SK-N-MC (cell line): ENCODE measurements at regions not wholly inside any gene's neighbourhood (a gene's known extent, or its start where the extent isn't known, plus 50 kb on each side); places are given as distances from the start of the nearest gene placed in this dataset.

Source experiments
- EZH2 ChIP-seq: fragments of 200-600 bp; sonication (generic); IDR thresholded peaks from one replicate; pipeline ENCODE4 v1.6.1; 2017; ENCODE audit warnings: antibody characterized with exemption
- FOXP2 ChIP-seq: optimal IDR thresholded peaks from 2 replicates; pipeline ENCODE3; 2011; ENCODE audit warnings: mild to moderate bottlenecking, moderate library complexity; ENCODE audit not compliant: insufficient read depth; ENCODE audit errors: extremely low read length, control extremely low read depth
- POLR2AphosphoS5 ChIP-seq: IDR thresholded peaks from 2 replicates; pipeline ENCODE4 v1.6.1; 2012; ENCODE audit warnings: mild to moderate bottlenecking, low read depth, low read length, borderline replicate concordance

- TF ChIP-seq POLR2AphosphoS5 (no peak), EZH2 (no peak), FOXP2 (no peak)
These were observed 121.4 kb upstream of the MEIS2 start for GRCh38 chr15:37221671-37222145.
